ENCODE measurements at regions not wholly inside any gene's neighbourhood (a gene's known extent, or its start where the extent isn't known, plus 50 kb on each side); places are given as distances from the start of the nearest gene placed in this dataset.
"Not testable (repeated sequence)": the region's sequence is repeated elsewhere in the genome, so short reads cannot be mapped to it uniquely, and the experiment has no call there.

GRCh38 chr4:137733174-137734141 lies 201.2 kb upstream of the PCDH18 start:
- CTCF ChIA-PET; intact Hi-C loops (cut with micrococcal nuclease; ENCODE audit: unreplicated experiment); POLR2A ChIA-PET; H3K27ac ChIP-seq (ENCODE audit: low read length); H3K27me3 ChIP-seq (ENCODE audit: control insufficient read depth, insufficient read depth, low read length); ATAC-seq; BruUV-seq (replicated peaks); H3K4me1 ChIP-seq (ENCODE audit: control insufficient read depth, insufficient read depth, low read length); H3K4me3 ChIP-seq (ENCODE audit: low read depth in 2 of 2, low read length in 2 of 2); H3K9me3 ChIP-seq (ENCODE audit: control insufficient read depth, insufficient read depth, low read depth, low read length); DNase-seq (ENCODE audit: low read depth, low spot score); in situ Hi-C loops (cut with HindIII; ENCODE audit: low pct_unique_long_range_greater_than_20kb, low sequenced_read_pairs); H3K36me3 ChIP-seq (ENCODE audit: control insufficient read depth, insufficient read depth, low read length): not testable (repeated sequence)
- TF ChIP-seq, protein P1, sequence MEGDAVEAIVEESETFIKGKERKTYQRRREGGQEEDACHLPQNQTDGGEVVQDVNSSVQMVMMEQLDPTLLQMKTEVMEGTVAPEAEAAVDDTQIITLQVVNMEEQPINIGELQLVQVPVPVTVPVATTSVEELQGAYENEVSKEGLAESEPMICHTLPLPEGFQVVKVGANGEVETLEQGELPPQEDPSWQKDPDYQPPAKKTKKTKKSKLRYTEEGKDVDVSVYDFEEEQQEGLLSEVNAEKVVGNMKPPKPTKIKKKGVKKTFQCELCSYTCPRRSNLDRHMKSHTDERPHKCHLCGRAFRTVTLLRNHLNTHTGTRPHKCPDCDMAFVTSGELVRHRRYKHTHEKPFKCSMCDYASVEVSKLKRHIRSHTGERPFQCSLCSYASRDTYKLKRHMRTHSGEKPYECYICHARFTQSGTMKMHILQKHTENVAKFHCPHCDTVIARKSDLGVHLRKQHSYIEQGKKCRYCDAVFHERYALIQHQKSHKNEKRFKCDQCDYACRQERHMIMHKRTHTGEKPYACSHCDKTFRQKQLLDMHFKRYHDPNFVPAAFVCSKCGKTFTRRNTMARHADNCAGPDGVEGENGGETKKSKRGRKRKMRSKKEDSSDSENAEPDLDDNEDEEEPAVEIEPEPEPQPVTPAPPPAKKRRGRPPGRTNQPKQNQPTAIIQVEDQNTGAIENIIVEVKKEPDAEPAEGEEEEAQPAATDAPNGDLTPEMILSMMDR (IDR thresholded peaks at IDR 0.05) = peak; percentile 9; the same call in 1 of the 2 replicates

DNA sequence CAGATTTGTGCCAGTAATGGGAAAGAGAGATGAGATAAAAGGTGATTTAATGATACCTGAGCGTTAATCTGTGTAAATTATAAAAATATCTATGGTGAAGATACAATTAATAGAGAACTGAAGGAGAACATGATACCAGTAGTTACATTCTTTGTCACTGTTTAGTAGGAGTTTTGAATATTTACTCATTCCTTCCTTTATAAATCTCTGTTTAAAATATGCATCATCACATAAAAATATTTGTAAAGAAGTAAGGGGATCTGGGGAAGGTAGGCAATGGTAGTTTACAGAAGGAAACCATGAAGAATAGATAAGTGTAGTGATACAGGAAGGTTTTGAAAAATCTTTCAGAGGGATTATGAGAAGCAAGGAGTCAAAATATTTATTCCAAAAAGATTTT lies 190.6 kb upstream of the PCDH18 start:
- Histone ChIP-seq H3K27ac (ENCODE audit: low read length) (no peak overlapping the region), H3K9me3 (ENCODE audit: control insufficient read depth, insufficient read depth, low read depth, low read length) (peaks cover 2% of the 10 kb centered on the region; the same call in 1 of the 2 replicates), H3K4me3 (ENCODE audit: low read depth in 2 of 2, low read length in 2 of 2) (no peak overlapping the region), H3K4me1 (ENCODE audit: control insufficient read depth, insufficient read depth, low read length) (no peaks in the 10 kb centered on the region), H3K36me3 (ENCODE audit: control insufficient read depth, insufficient read depth, low read length) (no peaks in the 10 kb centered on the region), H3K27me3 (ENCODE audit: control insufficient read depth, insufficient read depth, low read length) (no peaks in the 10 kb centered on the region)
- DNase-seq (ENCODE audit: low read depth, low spot score) (no peak), ATAC-seq (no peak)
- in situ Hi-C loops (cut with HindIII; ENCODE audit: low pct_unique_long_range_greater_than_20kb, low sequenced_read_pairs) (no loop called here), intact Hi-C loops (cut with micrococcal nuclease; ENCODE audit: unreplicated experiment) (no loop called here)
- BruUV-seq (replicated peaks) = no TSS peak
- CTCF ChIA-PET = no interaction called here
- POLR2A ChIA-PET = no interaction called here
- TF ChIP-seq POLR2AphosphoS5 (IDR thresholded peaks at IDR 0.05; ENCODE audit: low read depth, low read length) (no peak), TCF7L2 (IDR thresholded peaks at IDR 0.05; ENCODE audit: low read depth, low read length) (no peak), REST (IDR thresholded peaks at IDR 0.05; ENCODE audit: insufficient read depth in 1 of 2, low read depth in 2 of 2, low read length in 1 of 2) (no peak), SIN3A (IDR thresholded peaks at IDR 0.05; ENCODE audit: borderline replicate concordance, insufficient read depth, low read depth, low read length) (no peak)
- TF ChIP-seq, protein P1 (IDR thresholded peaks at IDR 0.05) = no peak

Measured in Panc1 (cell line).